HCT116 (cell line): ENCODE measurements at regions not wholly inside any gene's neighbourhood (a gene's known extent, or its start where the extent isn't known, plus 50 kb on each side); places are given as distances from the start of the nearest gene placed in this dataset.

Source experiments
- CTCF ChIP-seq, 3 experiments: fragments of 200-600 bp in 1 of 3; sonication (generic) in 1 of 3; IDR thresholded peaks in 2 of 3; conservative IDR thresholded peaks in 1 of 3; 2 replicates each; pipeline ENCODE4 v1.5.1; 2012 to 2017; ENCODE audit warnings: low read depth in 2 of 3, low read length in 2 of 3, antibody characterized with exemption in 1 of 3, borderline replicate concordance in 1 of 3, control low read depth in 1 of 3, mild to moderate bottlenecking in 1 of 3, mixed read lengths in 1 of 3, mixed run types in 1 of 3, moderate library complexity in 1 of 3; ENCODE audit not compliant: insufficient read depth in 1 of 3
- EGR1 ChIP-seq: IDR thresholded peaks from 2 replicates; pipeline ENCODE4 v1.6.1; 2012; ENCODE audit warnings: low read depth
- EZH2 ChIP-seq: fragments of 200-600 bp; sonication (generic); IDR thresholded peaks from 2 replicates; pipeline ENCODE4 v1.6.1; 2017; ENCODE audit warnings: antibody characterized with exemption, mixed run types
- EZH2phosphoT487 ChIP-seq: fragments of 200-600 bp; IDR thresholded peaks from 2 replicates; pipeline ENCODE4 v1.6.1; 2018; ENCODE audit warnings: antibody characterized with exemption, borderline replicate concordance
- POLR2AphosphoS5 ChIP-seq: IDR thresholded peaks from 2 replicates; pipeline ENCODE4 v1.6.1; 2011; ENCODE audit warnings: mild to moderate bottlenecking, low read depth, low read length, moderate library complexity
- REST ChIP-seq: IDR thresholded peaks from 2 replicates; pipeline ENCODE4 v1.6.1; 2012; ENCODE audit warnings: low read depth

GRCh38 chr5:167783145-167783817 lies 508.2 kb upstream of the WWC1 start:
- TF ChIP-seq CTCF (IDR thresholded peaks at IDR 0.05 in 2 of 3, conservative IDR thresholded peaks at IDR 0.05 in 1 of 3; ENCODE audit: borderline replicate concordance in 1 of 3, insufficient read depth in 1 of 3, low read depth in 2 of 3, low read length in 2 of 3) (no peak), REST (no peak), POLR2AphosphoS5 (no peak), EZH2 (no peak), EZH2phosphoT487 (no peak), EGR1 (no peak)
